ENCODE measurements at regions not wholly inside any gene's neighbourhood (a gene's known extent, or its start where the extent isn't known, plus 50 kb on each side); places are given as distances from the start of the nearest gene placed in this dataset.

DNA sequence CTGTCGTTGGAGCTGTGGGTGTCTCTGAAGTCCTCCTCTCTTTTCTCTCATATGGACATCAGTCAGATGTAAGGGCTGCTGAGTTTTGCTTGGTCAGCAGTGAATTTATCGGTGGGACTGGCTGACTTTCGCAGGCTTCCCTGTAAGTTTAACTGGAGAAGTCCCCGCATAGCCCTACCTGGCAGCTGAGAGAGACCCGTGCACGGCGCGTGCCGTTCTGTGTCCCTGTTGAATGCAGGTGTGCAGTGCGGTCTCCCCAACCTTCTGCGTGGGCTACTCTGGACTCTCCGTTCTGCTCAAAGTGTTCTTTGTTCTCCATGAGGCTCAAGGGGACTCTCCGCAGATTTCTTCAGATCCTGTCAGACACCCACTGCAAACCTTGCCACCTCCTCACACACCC is 252.9 kb downstream of the COL4A1 start:
- no peak for TF ChIP-seq POLR2AphosphoS5 (IDR thresholded peaks at IDR 0.05)
- no peak for TF ChIP-seq CTCF (IDR thresholded peaks at IDR 0.05)
- TF ChIP-seq POLR2A (IDR thresholded peaks at IDR 0.05) = no peak
- TF ChIP-seq EP300 (IDR thresholded peaks at IDR 0.05) = no peak

All from gastroesophageal sphincter (tissue), 3 donors.